Astrocyte of the spinal cord (primary cell): ENCODE measurements at regions not wholly inside any gene's neighbourhood (a gene's known extent, or its start where the extent isn't known, plus 50 kb on each side); places are given as distances from the start of the nearest gene placed in this dataset.

Experiments used
- DNase-seq: peaks from one replicate; pipeline ENCODE4 v3.0.0; 2011; ENCODE audit warnings: low read depth, low spot score
- H3K4me3 ChIP-seq: 2 replicates; pipeline ENCODE4 v1.5.1; 2011; ENCODE audit warnings: low read depth, mild to moderate bottlenecking, low read length, moderate library complexity
- in situ Hi-C: cut with HindIII; loops from 2 replicates; pipeline ENCODE4 v1.10.0; 2017; ENCODE audit warnings: low sequenced_read_pairs
- TF ChIP-seq, protein P1 (sequence below): IDR thresholded peaks from 2 replicates; pipeline ENCODE4 v1.5.1; 2012; ENCODE audit warnings: low read depth, mild to moderate bottlenecking, low read length, inconsistent platforms

- in situ Hi-C loops: no loop called here
- TF ChIP-seq, protein P1, sequence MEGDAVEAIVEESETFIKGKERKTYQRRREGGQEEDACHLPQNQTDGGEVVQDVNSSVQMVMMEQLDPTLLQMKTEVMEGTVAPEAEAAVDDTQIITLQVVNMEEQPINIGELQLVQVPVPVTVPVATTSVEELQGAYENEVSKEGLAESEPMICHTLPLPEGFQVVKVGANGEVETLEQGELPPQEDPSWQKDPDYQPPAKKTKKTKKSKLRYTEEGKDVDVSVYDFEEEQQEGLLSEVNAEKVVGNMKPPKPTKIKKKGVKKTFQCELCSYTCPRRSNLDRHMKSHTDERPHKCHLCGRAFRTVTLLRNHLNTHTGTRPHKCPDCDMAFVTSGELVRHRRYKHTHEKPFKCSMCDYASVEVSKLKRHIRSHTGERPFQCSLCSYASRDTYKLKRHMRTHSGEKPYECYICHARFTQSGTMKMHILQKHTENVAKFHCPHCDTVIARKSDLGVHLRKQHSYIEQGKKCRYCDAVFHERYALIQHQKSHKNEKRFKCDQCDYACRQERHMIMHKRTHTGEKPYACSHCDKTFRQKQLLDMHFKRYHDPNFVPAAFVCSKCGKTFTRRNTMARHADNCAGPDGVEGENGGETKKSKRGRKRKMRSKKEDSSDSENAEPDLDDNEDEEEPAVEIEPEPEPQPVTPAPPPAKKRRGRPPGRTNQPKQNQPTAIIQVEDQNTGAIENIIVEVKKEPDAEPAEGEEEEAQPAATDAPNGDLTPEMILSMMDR: no peak
- no peak overlapping the region for H3K4me3 ChIP-seq
- no peak for DNase-seq
These were observed 76.1 kb upstream of the DNAJC10 start for GRCh38 chr2:182639971-182640370.

DNA sequence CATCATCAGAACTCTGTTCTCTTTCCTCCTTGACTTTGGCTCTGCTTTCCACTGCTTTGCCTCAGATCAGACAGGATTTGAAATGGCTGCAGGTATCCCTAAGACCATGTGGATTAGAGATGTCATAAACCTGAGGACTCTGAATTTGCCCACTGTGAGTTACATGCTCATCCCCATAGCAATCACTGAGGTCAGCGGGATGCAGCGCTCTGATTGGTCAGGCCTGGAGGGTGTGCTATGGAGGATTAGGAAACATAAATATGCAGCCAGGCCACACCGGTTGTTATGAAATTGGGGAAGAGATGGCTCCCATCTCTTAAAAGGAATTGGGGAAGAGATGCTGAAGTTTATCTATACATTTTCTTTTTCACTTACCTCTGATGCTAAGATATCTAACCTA is 73.7 kb upstream of the DNAJC10 start:
- in situ Hi-C loops: no loop called here

DNA sequence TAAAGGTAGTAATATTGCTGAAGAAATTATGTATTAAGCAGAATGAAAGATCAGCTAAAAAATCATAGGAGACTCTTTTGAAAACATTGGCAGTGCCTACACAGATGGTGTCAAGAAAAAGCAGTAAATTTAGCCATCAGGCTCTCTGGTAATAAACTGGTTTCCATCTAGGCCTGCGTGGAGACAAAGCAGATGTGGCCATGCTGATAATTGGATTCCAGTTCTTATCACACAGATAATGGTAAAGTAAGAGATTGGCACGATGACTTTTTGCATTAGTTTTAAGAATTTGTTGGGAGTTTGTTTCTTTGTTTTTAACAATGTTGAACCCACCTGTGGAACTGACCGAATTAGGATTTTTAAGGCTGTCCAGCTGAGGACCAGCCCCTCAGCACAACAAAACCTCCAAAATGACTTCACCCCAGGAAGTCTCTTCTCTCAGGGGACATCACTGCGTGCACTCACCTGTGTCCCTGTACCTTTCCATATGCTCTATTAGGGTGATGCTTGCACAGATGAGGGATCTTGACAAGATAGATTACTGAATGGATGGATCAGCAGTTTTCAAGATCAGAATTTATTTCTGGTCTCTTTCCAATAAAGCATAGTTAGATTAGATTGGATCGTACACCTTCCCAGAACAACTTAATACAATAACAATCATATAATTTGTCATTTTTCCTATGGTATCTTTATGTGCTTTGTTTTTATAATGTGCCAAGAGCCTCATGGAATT is 69.1 kb upstream of the DNAJC10 start:
- no peak overlapping the region for H3K4me3 ChIP-seq
- TF ChIP-seq, protein P1: no peak
- DNase-seq: no peak
- in situ Hi-C loops: no loop called here

More for the DNA sequence above, 73.7 kb upstream of the DNAJC10 start:
- DNase-seq: peak; percentile 39
- no peak overlapping the region for H3K4me3 ChIP-seq
- TF ChIP-seq, protein P1: no peak

DNA sequence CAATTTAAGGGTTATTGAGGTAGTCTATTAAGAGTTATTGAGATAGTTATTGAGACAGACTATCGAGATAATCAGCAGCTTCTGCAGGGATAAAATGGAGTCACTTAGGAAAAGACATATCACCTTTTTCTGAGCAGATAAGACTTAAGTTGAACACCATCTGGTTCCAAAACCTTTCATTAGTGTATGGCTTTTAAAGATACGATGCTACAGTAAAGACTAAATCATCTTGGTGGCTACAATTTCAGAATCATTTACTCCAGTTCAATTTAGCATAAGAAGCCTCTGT is 68.6 kb upstream of the DNAJC10 start:
- TF ChIP-seq, protein P1: no peak
- in situ Hi-C loops: no loop called here
- H3K4me3 ChIP-seq: no peak overlapping the region
- no peak for DNase-seq

DNA sequence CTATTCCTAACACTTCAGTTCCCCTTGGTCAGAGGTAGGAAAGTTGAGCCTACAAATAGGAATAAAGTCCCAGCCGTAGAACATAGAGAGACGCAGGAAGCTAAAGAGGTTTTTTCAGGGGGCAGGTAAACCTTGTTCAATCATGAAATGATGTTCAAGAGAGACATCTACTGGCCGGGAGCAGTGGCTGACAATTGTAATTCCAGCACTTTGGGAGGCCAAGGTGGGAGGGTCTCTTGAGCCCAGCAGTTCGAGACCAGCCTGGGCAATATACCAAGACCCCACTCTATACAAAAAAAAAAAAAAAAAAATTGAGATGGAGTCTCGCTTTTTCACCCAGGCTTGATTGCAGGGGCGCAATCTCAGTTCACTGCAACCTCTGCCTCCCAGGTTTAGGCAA is 66.7 kb upstream of the DNAJC10 start:
- in situ Hi-C loops: no loop called here
- TF ChIP-seq, protein P1: peak; percentile 77
- peak; percentile 39 for DNase-seq
- H3K4me3 ChIP-seq: no peak overlapping the region

GRCh38 chr2:182650704-182651103 is 65.4 kb upstream of the DNAJC10 start:
- H3K4me3 ChIP-seq: no peak overlapping the region
- TF ChIP-seq, protein P1: peak; percentile 25
- peak; percentile 71 for DNase-seq
- in situ Hi-C loops: no loop called here
